Right atrium auricular region (tissue), 2 donors: ENCODE measurements at regions not wholly inside any gene's neighbourhood (a gene's known extent, or its start where the extent isn't known, plus 50 kb on each side); places are given as distances from the start of the nearest gene placed in this dataset.

Experiments used
- DNase-seq: peaks from one replicate; pipeline ENCODE4 v3.0.0-alpha.2; 2019; ENCODE audit warnings: low spot score
- H3K27ac ChIP-seq, 2 donors: fragments of 200-600 bp; sonication (generic); 1 replicate in 1 of 2; 2 replicates in 1 of 2; pipeline ENCODE4 v1.5.1; 2016 to 2019
- H3K27me3 ChIP-seq, 2 donors: fragments of 200-600 bp; sonication (generic); one replicate each; pipeline versions ENCODE4 v1.5.1 to v1.6.0; 2017 to 2019
- H3K36me3 ChIP-seq: fragments of 200-600 bp; sonication (generic); one replicate; pipeline ENCODE4 v1.5.1; 2016
- H3K4me1 ChIP-seq, 2 donors: fragments of 200-600 bp; sonication (generic); one replicate each; pipeline versions ENCODE4 v1.5.1 to v1.6.0; 2017 to 2019
- H3K4me3 ChIP-seq, 2 donors: fragments of 200-600 bp; sonication (generic); 1 replicate in 1 of 2; 2 replicates in 1 of 2; pipeline ENCODE4 v1.5.1; 2017 to 2019; ENCODE audit warnings: mild to moderate bottlenecking in 1 of 2, moderate library complexity in 1 of 2
- H3K9me3 ChIP-seq, 2 donors: fragments of 200-600 bp; sonication (generic); one replicate each; pipeline ENCODE4 v1.5.1; 2019
- CTCF ChIP-seq, 2 donors: fragments of 200-600 bp; sonication (generic); IDR thresholded peaks; one replicate each; pipeline ENCODE4 v1.5.1; 2019; ENCODE audit warnings: antibody characterized with exemption in 2 of 2

DNA sequence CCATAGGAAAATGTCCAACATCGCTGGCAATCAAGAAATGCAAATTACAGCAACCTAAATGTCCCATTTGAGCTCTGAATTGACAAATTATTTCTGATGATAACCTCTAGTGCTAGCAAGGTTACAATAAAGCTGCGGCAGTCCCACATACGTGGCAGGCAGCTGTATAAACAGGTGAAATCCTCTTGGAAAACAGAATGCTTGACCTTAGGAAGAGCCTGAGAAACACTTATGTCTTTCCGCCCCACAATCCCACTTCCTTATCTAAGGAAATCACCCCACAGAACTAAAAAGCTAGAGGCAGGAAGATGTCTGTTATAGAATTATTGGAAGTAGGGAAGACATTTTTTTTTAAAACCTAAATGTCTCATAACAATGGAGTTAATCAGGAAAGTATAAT lies 154.3 kb downstream of the KATNIP start:
- H3K36me3 ChIP-seq, result peaks cover 6% of the 10 kb centered on the region
- H3K27ac ChIP-seq, result no peak overlapping the region
- no peak for TF ChIP-seq CTCF (IDR thresholded peaks at IDR 0.05)
- H3K9me3 ChIP-seq, result no peaks in the 10 kb centered on the region
- H3K4me3 ChIP-seq, result no peak overlapping the region
- H3K27me3 ChIP-seq, result no peaks in the 10 kb centered on the region
- H3K4me1 ChIP-seq, result peaks cover 0 to 12% of the 10 kb centered on the region in 2 donors
- no peak for DNase-seq

DNA sequence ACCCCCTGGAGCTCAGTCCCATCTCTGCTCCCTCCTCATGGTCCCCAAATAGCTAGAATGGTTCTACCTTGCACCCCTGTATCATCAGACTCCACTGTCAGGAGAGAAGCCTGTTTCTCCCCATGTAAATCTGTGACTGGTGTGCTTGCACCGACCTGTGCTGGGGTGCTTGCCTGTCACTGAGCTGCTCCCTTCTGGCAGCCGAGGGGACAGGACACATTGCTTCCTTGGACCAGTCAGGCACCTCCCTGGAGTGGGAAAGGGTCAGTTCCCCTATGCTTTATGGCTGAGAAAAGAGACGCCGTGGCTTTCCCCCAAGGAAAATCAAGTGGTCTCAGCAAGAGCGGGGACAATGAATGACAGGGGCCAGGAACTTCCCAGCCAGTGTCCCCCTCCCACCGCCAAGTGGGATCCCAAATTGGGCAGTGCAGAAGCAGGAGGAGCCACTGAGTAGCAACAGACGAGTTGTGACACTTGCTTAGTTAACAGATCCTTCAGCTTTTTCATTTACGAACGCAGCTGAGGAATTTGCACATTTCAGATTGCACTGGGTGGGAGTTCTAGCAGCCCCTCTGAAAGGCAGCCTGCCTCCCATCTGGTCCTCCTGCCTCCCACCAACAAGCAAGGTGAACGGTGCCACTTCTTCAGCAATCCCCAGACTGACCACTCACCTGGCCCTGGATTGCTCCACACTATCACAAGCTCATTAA lies 156.4 kb downstream of the KATNIP start:
- no peak overlapping the region for H3K4me3 ChIP-seq
- peaks cover 11% of the 10 kb centered on the region for H3K36me3 ChIP-seq
- no peaks in the 10 kb centered on the region for H3K9me3 ChIP-seq
- no peak overlapping the region for H3K27ac ChIP-seq
- TF ChIP-seq CTCF (IDR thresholded peaks at IDR 0.05), result no peak
- H3K27me3 ChIP-seq, result no peaks in the 10 kb centered on the region
- H3K4me1 ChIP-seq, result peaks cover 0 to 3% of the 10 kb centered on the region in 2 donors
- DNase-seq, result no peak

DNA sequence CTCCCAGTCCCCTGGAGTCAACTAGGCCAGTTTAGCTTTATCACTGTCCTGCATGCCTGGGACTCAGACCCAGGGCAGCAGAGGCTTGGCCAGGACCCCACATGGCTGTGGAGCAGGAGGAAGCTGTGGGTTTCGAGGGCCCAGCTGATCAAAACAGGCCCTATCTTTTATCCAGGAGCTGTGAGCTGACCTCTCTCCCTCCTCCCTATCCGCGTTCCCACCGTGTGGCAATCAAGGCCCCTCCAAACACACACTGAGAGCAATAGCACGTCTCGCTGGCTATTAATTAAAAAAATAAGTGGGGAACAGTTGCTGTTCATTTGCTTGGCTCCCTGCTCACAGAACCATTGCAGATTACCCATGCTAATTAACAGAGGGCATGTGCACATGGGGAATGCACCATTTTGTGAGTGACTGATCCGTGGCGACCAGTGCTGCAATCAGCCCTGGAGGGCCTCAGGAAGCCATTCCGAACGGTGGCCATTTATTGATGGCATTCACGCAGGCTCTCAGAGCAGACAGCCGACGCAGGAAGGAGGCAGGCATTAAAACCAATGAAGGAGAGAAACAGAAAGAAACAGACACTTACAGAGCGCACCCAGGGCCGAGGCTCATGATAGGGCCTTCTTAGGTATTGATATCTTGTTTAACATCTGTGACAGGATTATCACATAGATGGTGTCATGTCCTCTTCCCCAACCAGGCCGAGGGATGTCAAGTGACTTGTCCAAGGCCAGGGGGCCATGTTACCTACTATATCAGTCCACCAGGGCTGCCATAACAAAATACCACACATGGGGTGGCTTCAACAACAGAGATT lies 157.1 kb downstream of the KATNIP start:
- peaks cover 11% of the 10 kb centered on the region for H3K36me3 ChIP-seq
- no peak for TF ChIP-seq CTCF (IDR thresholded peaks at IDR 0.05)

DNA sequence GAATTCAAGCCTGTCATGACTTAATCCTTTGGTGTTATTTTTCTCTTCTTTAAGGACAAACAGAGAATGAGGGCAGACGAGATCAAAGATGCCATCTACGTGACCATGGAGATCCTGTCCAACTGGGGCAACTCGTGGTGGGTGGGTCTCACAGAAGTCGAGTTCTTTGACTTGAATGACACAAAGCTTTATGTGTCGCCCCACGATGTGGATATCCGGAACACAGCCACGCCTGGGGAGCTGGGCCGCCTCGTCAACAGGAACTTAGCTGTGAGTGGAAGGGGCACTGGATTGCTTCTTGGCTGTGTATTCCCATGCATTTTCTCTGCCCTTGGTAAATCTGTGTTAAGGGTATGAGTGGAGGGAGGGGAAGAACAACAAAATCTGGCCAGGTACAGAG lies 158.7 kb downstream of the KATNIP start:
- TF ChIP-seq CTCF (IDR thresholded peaks at IDR 0.05), result no peak
- DNase-seq, result no peak
- H3K4me3 ChIP-seq, result no peak overlapping the region
- H3K27ac ChIP-seq, result no peak overlapping the region
- no peaks in the 10 kb centered on the region for H3K4me1 ChIP-seq
- H3K9me3 ChIP-seq, result no peaks in the 10 kb centered on the region
- peaks cover 11% of the 10 kb centered on the region for H3K36me3 ChIP-seq
- H3K27me3 ChIP-seq, result no peaks in the 10 kb centered on the region

More for the DNA sequence above, 157.1 kb downstream of the KATNIP start:
- no peak for DNase-seq
- Histone ChIP-seq H3K27ac (no peak overlapping the region), H3K4me3 (no peak overlapping the region), H3K4me1 (no peaks in the 10 kb centered on the region), H3K27me3 (no peaks in the 10 kb centered on the region), H3K9me3 (no peaks in the 10 kb centered on the region)

DNA sequence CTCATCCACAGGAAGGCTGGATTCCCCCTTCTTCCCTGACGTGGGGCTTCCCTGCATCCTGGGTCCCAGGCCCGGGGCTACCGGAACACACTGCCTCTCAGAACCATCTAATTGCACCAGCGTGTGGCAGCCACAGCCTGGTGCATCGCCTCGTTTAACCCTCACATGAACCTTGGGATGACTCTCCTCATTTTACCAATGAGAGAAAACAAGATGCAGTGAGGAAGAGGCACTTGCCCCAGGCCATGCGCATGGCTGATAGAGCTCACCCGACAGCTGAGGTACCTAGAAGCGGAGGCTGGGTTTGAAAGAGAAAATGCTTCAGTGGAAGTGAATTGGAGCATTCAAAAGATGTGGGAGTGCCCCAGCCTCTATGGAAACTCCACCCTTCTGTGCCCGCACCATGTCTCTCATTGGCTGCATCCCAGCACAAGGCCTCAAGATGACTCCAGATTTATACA lies 162.3 kb downstream of the KATNIP start:
- no peaks in the 10 kb centered on the region for H3K4me1 ChIP-seq
- no peak overlapping the region for H3K27ac ChIP-seq
- no peaks in the 10 kb centered on the region for H3K27me3 ChIP-seq
- peaks cover 11% of the 10 kb centered on the region for H3K36me3 ChIP-seq
- no peak for DNase-seq
- H3K4me3 ChIP-seq, result no peak overlapping the region
- H3K9me3 ChIP-seq, result no peaks in the 10 kb centered on the region
- TF ChIP-seq CTCF (IDR thresholded peaks at IDR 0.05), result no peak
